HL-60 (cell line): ENCODE measurements at regions not wholly inside any gene's neighbourhood (a gene's known extent, or its start where the extent isn't known, plus 50 kb on each side); places are given as distances from the start of the nearest gene placed in this dataset.

Experiments
- DNase-seq, 2 experiments: peaks; one replicate each; pipeline ENCODE4 v3.0.0-alpha.2; 2010 to 2020; ENCODE audit warnings: low read depth in 1 of 2, low spot score in 1 of 2
- H3K27ac ChIP-seq: fragments of 250-450 bp; sonication (Bioruptor Pico); replicated peaks from 2 replicates; pipeline ENCODE4 v1.5.1; 2020; ENCODE audit warnings: mild to moderate bottlenecking, moderate library complexity
- H3K27me3 ChIP-seq: fragments of 250-450 bp; sonication (Bioruptor Pico); 2 replicates; pipeline ENCODE4 v1.5.1; 2021; ENCODE audit warnings: mild to moderate bottlenecking, moderate library complexity; ENCODE audit not compliant: insufficient read depth, poor library complexity, severe bottlenecking
- H3K4me3 ChIP-seq: replicated peaks from 2 replicates; pipeline ENCODE4 v1.5.1; 2011; ENCODE audit warnings: mild to moderate bottlenecking, control low read depth, low read length; ENCODE audit not compliant: insufficient read depth
- CTCF ChIP-seq: IDR thresholded peaks from one replicate; pipeline ENCODE4 v1.5.1; 2011; ENCODE audit warnings: low read length, control low read depth, inconsistent platforms; ENCODE audit not compliant: insufficient read depth
- GABPA ChIP-seq: IDR thresholded peaks from 2 replicates; pipeline ENCODE4 v1.6.1; 2012; ENCODE audit warnings: low read depth
- POLR2AphosphoS5 ChIP-seq: IDR thresholded peaks from 2 replicates; pipeline ENCODE4 v1.6.1; 2012; ENCODE audit warnings: low read depth
- REST ChIP-seq: IDR thresholded peaks from 2 replicates; pipeline ENCODE4 v1.6.1; 2012; ENCODE audit warnings: low read depth; ENCODE audit not compliant: insufficient replicate concordance
- SPI1 ChIP-seq: IDR thresholded peaks from 2 replicates; pipeline ENCODE4 v1.6.1; 2012; ENCODE audit warnings: low read depth, mild to moderate bottlenecking, borderline replicate concordance

GRCh38 chr6:93713974-93714373 lies 294.6 kb upstream of the EPHA7 start:
- no peak for DNase-seq
- no peak for TF ChIP-seq GABPA
- Histone ChIP-seq H3K27ac (no peak overlapping the region), H3K27me3 (no peaks in the 10 kb centered on the region), H3K4me3 (no peak overlapping the region)

- Histone ChIP-seq H3K27me3 (no peaks in the 10 kb centered on the region), H3K4me3 (no peak overlapping the region), H3K27ac (no peak overlapping the region)
- no peak for TF ChIP-seq CTCF
- TF ChIP-seq GABPA = no peak
- no peak for TF ChIP-seq REST
- TF ChIP-seq SPI1 = no peak
- TF ChIP-seq POLR2AphosphoS5 = no peak
- no peak for DNase-seq
These were observed 284.1 kb upstream of the EPHA7 start for GRCh38 chr6:93703431-93703830.

- H3K4me3 ChIP-seq = no peak overlapping the region
- no peak for TF ChIP-seq SPI1
- TF ChIP-seq CTCF = no peak
- H3K27ac ChIP-seq = no peak overlapping the region
- no peaks in the 10 kb centered on the region for H3K27me3 ChIP-seq
- DNase-seq = no peak
These were observed 282.2 kb upstream of the EPHA7 start for GRCh38 chr6:93701526-93701925.

GRCh38 chr6:93685494-93685893 lies 266.1 kb upstream of the EPHA7 start:
- DNase-seq = no peak

More at GRCh38 chr6:93685494-93685893, 266.1 kb upstream of the EPHA7 start:
- Histone ChIP-seq H3K27me3 (no peaks in the 10 kb centered on the region), H3K4me3 (no peak overlapping the region), H3K27ac (no peak overlapping the region)
- TF ChIP-seq SPI1 (no peak), GABPA (no peak), CTCF (no peak), POLR2AphosphoS5 (no peak), REST (no peak)
